ENCODE measurements at regions not wholly inside any gene's neighbourhood (a gene's known extent, or its start where the extent isn't known, plus 50 kb on each side); places are given as distances from the start of the nearest gene placed in this dataset.

GRCh38 chr17:27386206-27387075 is 69.8 kb upstream of the KSR1 start:
- Histone ChIP-seq H3K27me3 (ENCODE audit: control insufficient read depth in 3 of 3, insufficient read depth in 3 of 3, low read depth in 1 of 3, low read length in 3 of 3) (no peaks in the 10 kb centered on the region), H3K27ac (replicated peaks; ENCODE audit: low read length) (no peak overlapping the region), H3K4me2 (ENCODE audit: insufficient read depth, low read length, poor library complexity, severe bottlenecking) (no peak overlapping the region), H2BK15ac (ENCODE audit: low read length) (peak overlapping the region; percentile 75), H3K4me3 (ENCODE audit: low read length in 2 of 2) (no peak overlapping the region), H3K4ac (ENCODE audit: low read length) (no peak overlapping the region), H2AFZ (ENCODE audit: low read length) (no peak overlapping the region), H2AK5ac (ENCODE audit: low read depth, low read length) (no peak overlapping the region), H3K9me3 (replicated peaks in 1 of 2; ENCODE audit: control insufficient read depth in 2 of 2, insufficient read depth in 1 of 2, low read depth in 1 of 2, low read length in 2 of 2) (no peaks in the 10 kb centered on the region), H3K23ac (ENCODE audit: low read depth, low read length, poor library complexity) (no peak overlapping the region), H2BK5ac (ENCODE audit: low read length) (no peak overlapping the region), H3K4me1 (ENCODE audit: control insufficient read depth in 2 of 2, insufficient read depth in 1 of 2, low read depth in 1 of 2, low read length in 2 of 2) (peaks cover 0 to 7% of the 10 kb centered on the region in 2 donors), H3K9ac (ENCODE audit: low read depth, low read length, poor library complexity) (no peak overlapping the region), H2BK12ac (ENCODE audit: low read length) (no peak overlapping the region), H4K8ac (ENCODE audit: low read depth, low read length) (no peak overlapping the region), H3K18ac (ENCODE audit: low read length) (peak overlapping the region; percentile 48), H3K14ac (ENCODE audit: low read length) (no peak overlapping the region), H3K36me3 (replicated peaks in 1 of 2; ENCODE audit: control insufficient read depth in 2 of 2, insufficient read depth in 2 of 2, low read length in 2 of 2) (no peaks in the 10 kb centered on the region), H2BK120ac (ENCODE audit: low read depth, low read length) (no peak overlapping the region), H3K79me1 (ENCODE audit: low read depth, low read length) (no peaks in the 10 kb centered on the region), H4K91ac (ENCODE audit: low read depth, low read length, poor library complexity) (peak overlapping the region; percentile 23)
- WGBS, 2 donors (ENCODE audit: extremely low coverage in 2 of 2, insufficient read length in 2 of 2, insufficient replicate concordance in 1 of 2), result no CpG with 5 or more reads among the region's 12 CpGs
- no peak for DNase-seq (ENCODE audit: low spot score)

- Histone ChIP-seq H3K9me3 (replicated peaks in 1 of 2; ENCODE audit: control insufficient read depth in 2 of 2, insufficient read depth in 1 of 2, low read depth in 1 of 2, low read length in 2 of 2) (no peaks in the 10 kb centered on the region), H3K36me3 (replicated peaks in 1 of 2; ENCODE audit: control insufficient read depth in 2 of 2, insufficient read depth in 2 of 2, low read length in 2 of 2) (no peaks in the 10 kb centered on the region), H3K23ac (ENCODE audit: low read depth, low read length, poor library complexity) (no peak overlapping the region), H3K27ac (replicated peaks; ENCODE audit: low read length) (no peak overlapping the region), H3K4me3 (ENCODE audit: low read length in 2 of 2) (no peak overlapping the region), H3K9ac (ENCODE audit: low read depth, low read length, poor library complexity) (no peak overlapping the region), H3K14ac (ENCODE audit: low read length) (no peak overlapping the region), H3K79me1 (ENCODE audit: low read depth, low read length) (no peaks in the 10 kb centered on the region), H2AK5ac (ENCODE audit: low read depth, low read length) (peak overlapping the region; percentile 6), H3K4ac (ENCODE audit: low read length) (no peak overlapping the region), H3K4me2 (ENCODE audit: insufficient read depth, low read length, poor library complexity, severe bottlenecking) (no peak overlapping the region), H4K8ac (ENCODE audit: low read depth, low read length) (no peak overlapping the region), H2BK120ac (ENCODE audit: low read depth, low read length) (no peak overlapping the region), H3K4me1 (ENCODE audit: control insufficient read depth in 2 of 2, insufficient read depth in 1 of 2, low read depth in 1 of 2, low read length in 2 of 2) (peaks cover 0 to 2% of the 10 kb centered on the region in 2 donors), H2BK15ac (ENCODE audit: low read length) (no peak overlapping the region), H3K18ac (ENCODE audit: low read length) (peak overlapping the region; percentile 8), H4K91ac (ENCODE audit: low read depth, low read length, poor library complexity) (no peak overlapping the region), H3K27me3 (ENCODE audit: control insufficient read depth in 3 of 3, insufficient read depth in 3 of 3, low read depth in 1 of 3, low read length in 3 of 3) (no peaks in the 10 kb centered on the region), H2BK5ac (ENCODE audit: low read length) (no peak overlapping the region), H2BK12ac (ENCODE audit: low read length) (no peak overlapping the region), H2AFZ (ENCODE audit: low read length) (no peak overlapping the region)
- no CpG with 5 or more reads among the region's 4 CpGs for WGBS, 2 donors (ENCODE audit: extremely low coverage in 2 of 2, insufficient read length in 2 of 2, insufficient replicate concordance in 1 of 2)
- DNase-seq (ENCODE audit: low spot score), result no peak
Measured at GRCh38 chr17:27389542-27390140, 66.6 kb upstream of the KSR1 start.

GRCh38 chr17:27390540-27390939 is 65.7 kb upstream of the KSR1 start:
- Histone ChIP-seq H3K4ac (ENCODE audit: low read length) (no peak overlapping the region), H3K23ac (ENCODE audit: low read depth, low read length, poor library complexity) (peak overlapping the region; percentile 25), H2AK5ac (ENCODE audit: low read depth, low read length) (no peak overlapping the region), H3K4me3 (ENCODE audit: low read length in 2 of 2) (no peak overlapping the region), H3K4me2 (ENCODE audit: insufficient read depth, low read length, poor library complexity, severe bottlenecking) (no peak overlapping the region), H2BK5ac (ENCODE audit: low read length) (no peak overlapping the region), H3K9ac (ENCODE audit: low read depth, low read length, poor library complexity) (no peak overlapping the region), H3K36me3 (replicated peaks in 1 of 2; ENCODE audit: control insufficient read depth in 2 of 2, insufficient read depth in 2 of 2, low read length in 2 of 2) (no peaks in the 10 kb centered on the region), H3K27me3 (ENCODE audit: control insufficient read depth in 3 of 3, insufficient read depth in 3 of 3, low read depth in 1 of 3, low read length in 3 of 3) (no peaks in the 10 kb centered on the region), H3K4me1 (ENCODE audit: control insufficient read depth in 2 of 2, insufficient read depth in 1 of 2, low read depth in 1 of 2, low read length in 2 of 2) (peaks cover 0 to 2% of the 10 kb centered on the region in 2 donors), H3K79me1 (ENCODE audit: low read depth, low read length) (no peaks in the 10 kb centered on the region), H4K8ac (ENCODE audit: low read depth, low read length) (no peak overlapping the region), H3K27ac (replicated peaks; ENCODE audit: low read length) (no peak overlapping the region), H3K9me3 (replicated peaks in 1 of 2; ENCODE audit: control insufficient read depth in 2 of 2, insufficient read depth in 1 of 2, low read depth in 1 of 2, low read length in 2 of 2) (no peaks in the 10 kb centered on the region), H4K91ac (ENCODE audit: low read depth, low read length, poor library complexity) (no peak overlapping the region), H2BK12ac (ENCODE audit: low read length) (no peak overlapping the region), H3K14ac (ENCODE audit: low read length) (peak overlapping the region; percentile 27), H2AFZ (ENCODE audit: low read length) (no peak overlapping the region), H3K18ac (ENCODE audit: low read length) (peak overlapping the region; percentile 67), H2BK15ac (ENCODE audit: low read length) (no peak overlapping the region), H2BK120ac (ENCODE audit: low read depth, low read length) (no peak overlapping the region)
- DNase-seq (ENCODE audit: low spot score), result no peak
- WGBS, 2 donors (ENCODE audit: extremely low coverage in 2 of 2, insufficient read length in 2 of 2, insufficient replicate concordance in 1 of 2), result no CpG with 5 or more reads among the region's 8 CpGs

GRCh38 chr17:27391427-27391826 is 64.8 kb upstream of the KSR1 start:
- Histone ChIP-seq H3K9me3 (replicated peaks in 1 of 2; ENCODE audit: control insufficient read depth in 2 of 2, insufficient read depth in 1 of 2, low read depth in 1 of 2, low read length in 2 of 2) (peaks cover 0 to 1% of the 10 kb centered on the region in 2 donors), H4K8ac (ENCODE audit: low read depth, low read length) (no peak overlapping the region), H3K27ac (replicated peaks; ENCODE audit: low read length) (no peak overlapping the region), H3K23ac (ENCODE audit: low read depth, low read length, poor library complexity) (no peak overlapping the region), H2AFZ (ENCODE audit: low read length) (no peak overlapping the region), H2AK5ac (ENCODE audit: low read depth, low read length) (no peak overlapping the region), H3K4me2 (ENCODE audit: insufficient read depth, low read length, poor library complexity, severe bottlenecking) (no peak overlapping the region), H2BK12ac (ENCODE audit: low read length) (no peak overlapping the region), H3K4me1 (ENCODE audit: control insufficient read depth in 2 of 2, insufficient read depth in 1 of 2, low read depth in 1 of 2, low read length in 2 of 2) (peaks cover 0 to 2% of the 10 kb centered on the region in 2 donors), H3K14ac (ENCODE audit: low read length) (no peak overlapping the region), H3K27me3 (ENCODE audit: control insufficient read depth in 3 of 3, insufficient read depth in 3 of 3, low read depth in 1 of 3, low read length in 3 of 3) (no peaks in the 10 kb centered on the region), H3K4ac (ENCODE audit: low read length) (no peak overlapping the region), H3K4me3 (ENCODE audit: low read length in 2 of 2) (no peak overlapping the region), H2BK120ac (ENCODE audit: low read depth, low read length) (no peak overlapping the region), H4K91ac (ENCODE audit: low read depth, low read length, poor library complexity) (no peak overlapping the region), H2BK5ac (ENCODE audit: low read length) (no peak overlapping the region), H3K36me3 (replicated peaks in 1 of 2; ENCODE audit: control insufficient read depth in 2 of 2, insufficient read depth in 2 of 2, low read length in 2 of 2) (no peaks in the 10 kb centered on the region), H3K18ac (ENCODE audit: low read length) (no peak overlapping the region), H3K79me1 (ENCODE audit: low read depth, low read length) (no peaks in the 10 kb centered on the region), H3K9ac (ENCODE audit: low read depth, low read length, poor library complexity) (no peak overlapping the region), H2BK15ac (ENCODE audit: low read length) (no peak overlapping the region)
- WGBS, 2 donors (ENCODE audit: extremely low coverage in 2 of 2, insufficient read length in 2 of 2, insufficient replicate concordance in 1 of 2), result no CpG with 5 or more reads among the region's 1 CpG
- no peak for DNase-seq (ENCODE audit: low spot score)

Measured in neuronal stem cell (in vitro differentiated cells).